ENCODE measurements at regions not wholly inside any gene's neighbourhood (a gene's known extent, or its start where the extent isn't known, plus 50 kb on each side); places are given as distances from the start of the nearest gene placed in this dataset.

DNA sequence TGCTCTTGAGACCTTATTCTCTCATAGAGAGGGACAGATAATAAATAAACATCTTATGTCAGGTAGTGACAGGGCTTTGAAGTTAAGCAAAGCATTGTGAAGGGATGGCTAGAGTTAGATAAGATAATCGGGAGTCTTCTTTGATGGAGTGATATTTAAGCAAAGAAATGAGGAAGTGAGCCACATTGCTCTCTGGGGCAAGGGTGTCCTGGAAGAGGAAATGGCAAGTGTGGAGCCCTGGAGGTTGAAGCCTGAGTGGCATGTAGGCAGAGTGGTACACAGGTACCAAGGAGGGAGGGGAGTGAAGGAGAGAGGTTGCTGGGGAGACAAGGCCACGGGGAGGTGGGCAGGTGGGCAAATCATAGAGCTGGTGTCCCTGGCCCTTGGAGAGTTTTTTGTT lies 110.2 kb downstream of the CTAGE1 start:
- TF ChIP-seq POLR2AphosphoS5 (IDR thresholded peaks at IDR 0.05), result no peak
- TF ChIP-seq, protein P1, sequence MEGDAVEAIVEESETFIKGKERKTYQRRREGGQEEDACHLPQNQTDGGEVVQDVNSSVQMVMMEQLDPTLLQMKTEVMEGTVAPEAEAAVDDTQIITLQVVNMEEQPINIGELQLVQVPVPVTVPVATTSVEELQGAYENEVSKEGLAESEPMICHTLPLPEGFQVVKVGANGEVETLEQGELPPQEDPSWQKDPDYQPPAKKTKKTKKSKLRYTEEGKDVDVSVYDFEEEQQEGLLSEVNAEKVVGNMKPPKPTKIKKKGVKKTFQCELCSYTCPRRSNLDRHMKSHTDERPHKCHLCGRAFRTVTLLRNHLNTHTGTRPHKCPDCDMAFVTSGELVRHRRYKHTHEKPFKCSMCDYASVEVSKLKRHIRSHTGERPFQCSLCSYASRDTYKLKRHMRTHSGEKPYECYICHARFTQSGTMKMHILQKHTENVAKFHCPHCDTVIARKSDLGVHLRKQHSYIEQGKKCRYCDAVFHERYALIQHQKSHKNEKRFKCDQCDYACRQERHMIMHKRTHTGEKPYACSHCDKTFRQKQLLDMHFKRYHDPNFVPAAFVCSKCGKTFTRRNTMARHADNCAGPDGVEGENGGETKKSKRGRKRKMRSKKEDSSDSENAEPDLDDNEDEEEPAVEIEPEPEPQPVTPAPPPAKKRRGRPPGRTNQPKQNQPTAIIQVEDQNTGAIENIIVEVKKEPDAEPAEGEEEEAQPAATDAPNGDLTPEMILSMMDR (IDR thresholded peaks at IDR 0.05), result no peak
